GM13976 (cell line): ENCODE measurements at regions not wholly inside any gene's neighbourhood (a gene's known extent, or its start where the extent isn't known, plus 50 kb on each side); places are given as distances from the start of the nearest gene placed in this dataset.

ENCODE experiments used
- DNase-seq: peaks from one replicate; pipeline ENCODE4 v3.0.0; 2012; ENCODE audit warnings: low spot score
- in situ Hi-C: fragments of 300-500 bp; cut with MboI; formaldehyde crosslinking; loops from one replicate; pipeline ENCODE4 v1.12.0; 2022; ENCODE audit warnings: low sequenced_read_pairs, mixed read lengths, inconsistent platforms; ENCODE audit not compliant: unreplicated experiment
- TF ChIP-seq, protein P1 (sequence below): IDR thresholded peaks from 2 replicates; pipeline ENCODE4 v1.5.1; 2012; ENCODE audit warnings: borderline replicate concordance, mild to moderate bottlenecking; ENCODE audit not compliant: insufficient read depth; ENCODE audit errors: extremely low read depth, missing control alignments, control extremely low read depth

DNA sequence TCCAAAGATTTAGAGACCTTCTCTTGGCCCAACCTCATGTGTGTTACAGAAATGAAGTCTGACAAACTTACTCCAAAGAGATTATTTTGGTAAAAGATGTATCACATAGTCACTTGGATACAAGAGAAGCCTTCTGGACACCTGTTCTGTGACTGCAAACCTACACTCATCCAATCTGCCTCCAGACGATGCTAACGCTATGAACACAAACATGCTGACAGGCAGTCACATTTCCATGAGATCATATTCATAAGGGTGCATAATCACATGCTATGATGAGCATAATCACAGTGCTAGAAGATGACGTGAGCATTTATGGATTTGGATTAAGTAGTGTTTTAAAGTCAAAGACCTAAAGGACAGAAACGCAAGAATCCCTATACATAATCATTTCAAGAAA, 340.2 kb downstream of the HACE1 start:
- TF ChIP-seq, protein P1, sequence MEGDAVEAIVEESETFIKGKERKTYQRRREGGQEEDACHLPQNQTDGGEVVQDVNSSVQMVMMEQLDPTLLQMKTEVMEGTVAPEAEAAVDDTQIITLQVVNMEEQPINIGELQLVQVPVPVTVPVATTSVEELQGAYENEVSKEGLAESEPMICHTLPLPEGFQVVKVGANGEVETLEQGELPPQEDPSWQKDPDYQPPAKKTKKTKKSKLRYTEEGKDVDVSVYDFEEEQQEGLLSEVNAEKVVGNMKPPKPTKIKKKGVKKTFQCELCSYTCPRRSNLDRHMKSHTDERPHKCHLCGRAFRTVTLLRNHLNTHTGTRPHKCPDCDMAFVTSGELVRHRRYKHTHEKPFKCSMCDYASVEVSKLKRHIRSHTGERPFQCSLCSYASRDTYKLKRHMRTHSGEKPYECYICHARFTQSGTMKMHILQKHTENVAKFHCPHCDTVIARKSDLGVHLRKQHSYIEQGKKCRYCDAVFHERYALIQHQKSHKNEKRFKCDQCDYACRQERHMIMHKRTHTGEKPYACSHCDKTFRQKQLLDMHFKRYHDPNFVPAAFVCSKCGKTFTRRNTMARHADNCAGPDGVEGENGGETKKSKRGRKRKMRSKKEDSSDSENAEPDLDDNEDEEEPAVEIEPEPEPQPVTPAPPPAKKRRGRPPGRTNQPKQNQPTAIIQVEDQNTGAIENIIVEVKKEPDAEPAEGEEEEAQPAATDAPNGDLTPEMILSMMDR, result no peak
- in situ Hi-C loops, result no loop called here
- no peak for DNase-seq

DNA sequence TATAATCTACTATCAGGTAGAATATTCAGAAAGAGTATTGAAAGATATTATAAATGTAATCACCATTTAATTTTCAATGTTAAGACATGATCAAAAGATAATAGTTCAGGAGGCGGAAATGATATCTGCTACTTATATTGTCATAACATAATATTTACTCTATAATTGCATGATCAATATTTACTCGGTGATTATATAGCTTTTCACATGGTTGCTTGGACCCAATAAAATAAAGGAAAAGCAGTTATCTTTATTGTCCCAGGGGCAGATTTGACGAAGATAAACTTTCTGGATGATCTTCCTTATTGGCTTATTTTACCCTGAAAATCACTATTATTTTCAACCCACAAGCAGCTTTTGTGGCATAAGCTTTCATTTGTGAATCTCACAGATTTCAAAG, 350.4 kb downstream of the HACE1 start:
- no peak for DNase-seq
- in situ Hi-C loops, result no loop called here
- TF ChIP-seq, protein P1, result no peak

DNA sequence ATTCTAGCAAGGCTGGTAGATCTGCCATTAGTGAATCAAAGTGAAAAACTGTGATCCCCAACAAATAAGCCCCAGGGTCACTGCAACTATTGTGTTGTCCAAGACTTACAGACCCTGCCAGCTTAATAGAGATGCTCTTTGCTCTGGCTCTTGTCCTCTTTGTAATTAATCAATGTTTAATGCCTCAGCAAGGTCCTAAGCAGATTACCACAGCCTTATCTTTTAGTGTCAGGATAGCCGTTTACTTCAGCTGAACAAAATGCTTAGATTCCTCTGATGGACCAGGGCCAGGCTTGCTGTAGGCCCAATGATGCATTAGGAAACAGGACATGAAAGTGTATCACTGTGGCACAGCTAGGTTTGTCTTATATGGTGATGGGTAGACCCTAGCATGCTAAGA, 353.3 kb downstream of the HACE1 start:
- in situ Hi-C loops, result no loop called here

DNA sequence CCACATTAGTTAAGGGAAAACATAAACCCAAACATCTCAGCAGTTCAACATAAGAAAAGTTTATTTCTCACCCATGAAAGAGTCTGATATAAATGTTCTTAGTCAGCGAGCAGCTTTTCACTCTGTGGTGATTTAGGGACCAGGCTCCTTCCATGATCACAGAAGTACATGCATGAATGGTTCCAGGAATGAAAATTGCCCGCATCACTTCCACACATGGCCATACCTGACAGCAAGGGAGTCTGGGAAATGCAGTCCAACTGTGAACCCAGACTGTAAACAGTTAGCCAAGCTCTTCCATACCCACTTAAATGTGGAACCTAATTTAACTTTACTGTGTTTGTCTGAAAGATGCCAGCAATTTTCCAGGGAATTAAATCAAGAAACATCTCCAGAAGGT, 353.9 kb downstream of the HACE1 start:
- in situ Hi-C loops, result no loop called here
- TF ChIP-seq, protein P1, result no peak
- no peak for DNase-seq

More for the DNA sequence above, 353.3 kb downstream of the HACE1 start:
- DNase-seq, result no peak
- TF ChIP-seq, protein P1, result no peak

DNA sequence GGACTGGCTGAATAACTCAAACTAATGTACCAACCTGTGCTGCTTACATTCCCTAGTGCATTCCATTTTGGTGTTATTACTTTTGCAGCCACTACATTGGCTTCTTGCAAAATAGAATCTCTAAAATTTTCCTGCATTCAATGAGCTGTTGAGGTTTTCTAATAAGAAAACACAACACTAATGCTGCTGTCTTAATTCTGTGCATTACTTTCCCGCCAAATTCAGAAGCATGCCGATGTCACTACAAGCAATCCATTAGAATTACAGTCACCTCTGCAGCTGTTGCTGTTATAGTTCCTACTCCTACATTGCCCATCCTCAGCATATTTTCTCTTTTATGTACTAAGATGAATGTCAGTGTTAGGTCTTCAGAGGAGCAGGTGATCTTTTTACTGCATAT, 359.5 kb downstream of the HACE1 start:
- DNase-seq, result no peak
- TF ChIP-seq, protein P1, result no peak

DNA sequence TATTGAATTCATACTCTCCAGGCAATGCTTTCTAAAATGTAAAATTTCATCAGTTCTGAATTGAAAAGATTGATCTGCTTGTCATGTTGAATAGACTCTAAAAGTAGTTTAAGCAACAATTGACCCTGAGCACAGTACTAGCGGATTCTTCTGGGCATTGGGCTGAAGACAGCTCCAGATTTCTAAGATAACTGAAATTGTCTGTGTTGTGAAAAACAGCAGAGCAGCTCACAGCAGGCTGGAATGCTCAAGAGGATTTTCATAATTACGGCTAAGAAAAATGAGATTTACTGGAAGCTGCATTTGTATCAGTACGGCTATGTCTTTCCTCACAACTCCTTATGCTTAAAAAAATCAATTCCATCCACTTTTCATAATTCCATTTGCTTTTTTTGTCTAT, 373.7 kb downstream of the HACE1 start:
- TF ChIP-seq, protein P1, result no peak
- no peak for DNase-seq
- in situ Hi-C loops, result no loop called here

More for the DNA sequence above, 359.5 kb downstream of the HACE1 start:
- in situ Hi-C loops, result no loop called here

DNA sequence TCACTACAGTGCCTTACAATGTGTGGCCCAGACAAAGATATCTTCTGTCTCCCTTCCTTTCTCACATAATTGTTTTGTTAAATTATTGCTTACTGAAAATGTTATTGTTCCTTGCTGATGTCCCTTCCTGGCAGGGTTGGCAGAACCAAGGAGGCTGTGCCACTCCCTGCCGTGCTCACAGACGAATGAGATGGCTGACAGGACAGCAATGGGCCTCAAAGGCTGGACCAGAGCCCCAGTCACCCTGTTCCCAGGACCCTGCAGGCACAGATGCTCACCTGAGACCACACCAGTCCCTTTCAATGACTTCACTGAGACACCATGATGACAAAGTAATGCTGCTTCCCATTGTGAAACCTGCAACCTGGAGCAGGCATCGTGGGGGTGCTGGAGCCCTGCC, 375.1 kb downstream of the HACE1 start:
- in situ Hi-C loops, result no loop called here
- DNase-seq, result no peak
- TF ChIP-seq, protein P1, result no peak
